HG02973 (cell line): ENCODE measurements at regions not wholly inside any gene's neighbourhood (a gene's known extent, or its start where the extent isn't known, plus 50 kb on each side); places are given as distances from the start of the nearest gene placed in this dataset.
A peak's percentile ranks its signal among the peaks of the same experiment; 100 is the strongest.

Experiments
- ATAC-seq: cut with Tn5 transposase; IDR thresholded peaks from one replicate; pipeline ENCODE4 v1.9.1; 2021; ENCODE audit warnings: moderate library complexity; ENCODE audit not compliant: unreplicated experiment

GRCh38 chrX:39609941-39610340 is 487.8 kb downstream of the BCOR start:
- no peak for ATAC-seq

GRCh38 chrX:39611468-39611867 is 486.3 kb downstream of the BCOR start:
- ATAC-seq, result no peak

GRCh38 chrX:39613482-39613995 is 484.2 kb downstream of the BCOR start:
- ATAC-seq, result peak; percentile 32

- ATAC-seq, result peak; percentile 54
Measured at GRCh38 chrX:39613997-39614679, 483.6 kb downstream of the BCOR start.

- ATAC-seq, result no peak
Measured at GRCh38 chrX:39614680-39614998, 483.1 kb downstream of the BCOR start.

GRCh38 chrX:39616098-39616729 is 481.5 kb downstream of the BCOR start:
- peak; percentile 41 for ATAC-seq

- ATAC-seq, result no peak
Measured at GRCh38 chrX:39616731-39617130, 481.0 kb downstream of the BCOR start.

GRCh38 chrX:39618178-39618577 is 479.6 kb downstream of the BCOR start:
- ATAC-seq, result no peak

GRCh38 chrX:39619182-39620009 is 478.4 kb downstream of the BCOR start:
- ATAC-seq, result no peak

GRCh38 chrX:39624166-39624565 is 473.6 kb downstream of the BCOR start:
- no peak for ATAC-seq

- no peak for ATAC-seq
Measured at GRCh38 chrX:39625810-39626209, 471.9 kb downstream of the BCOR start.

- no peak for ATAC-seq
Measured at GRCh38 chrX:39626749-39627148, 471.0 kb downstream of the BCOR start.

- no peak for ATAC-seq
Measured at GRCh38 chrX:39627257-39627656, 470.5 kb downstream of the BCOR start.

- ATAC-seq, result no peak
Measured at GRCh38 chrX:39629001-39629400, 468.8 kb downstream of the BCOR start.

- ATAC-seq, result no peak
Measured at GRCh38 chrX:39630344-39630743, 467.4 kb downstream of the BCOR start.

- ATAC-seq, result no peak
Measured at GRCh38 chrX:39631276-39632229, 466.2 kb downstream of the BCOR start.

- no peak for ATAC-seq
Measured at GRCh38 chrX:39633293-39633692, 464.5 kb downstream of the BCOR start.

- no peak for ATAC-seq
Measured at GRCh38 chrX:39636481-39636880, 461.3 kb downstream of the BCOR start.

- ATAC-seq, result no peak
Measured at GRCh38 chrX:39638526-39638925, 459.2 kb downstream of the BCOR start.

GRCh38 chrX:39639871-39640270 is 457.9 kb downstream of the BCOR start:
- no peak for ATAC-seq

- ATAC-seq, result no peak
Measured at GRCh38 chrX:39640866-39641265, 456.9 kb downstream of the BCOR start.
